NOMO-1 treated with DMSO at 0.1 percent for 48 hours (cell line): ENCODE measurements at regions not wholly inside any gene's neighbourhood (a gene's known extent, or its start where the extent isn't known, plus 50 kb on each side); places are given as distances from the start of the nearest gene placed in this dataset.

Source experiments
- DNase-seq: peaks from one replicate; lab custom pipeline; 2025; ENCODE audit not compliant: unreplicated experiment; lab: John Stamatoyannopoulos, UW

DNA sequence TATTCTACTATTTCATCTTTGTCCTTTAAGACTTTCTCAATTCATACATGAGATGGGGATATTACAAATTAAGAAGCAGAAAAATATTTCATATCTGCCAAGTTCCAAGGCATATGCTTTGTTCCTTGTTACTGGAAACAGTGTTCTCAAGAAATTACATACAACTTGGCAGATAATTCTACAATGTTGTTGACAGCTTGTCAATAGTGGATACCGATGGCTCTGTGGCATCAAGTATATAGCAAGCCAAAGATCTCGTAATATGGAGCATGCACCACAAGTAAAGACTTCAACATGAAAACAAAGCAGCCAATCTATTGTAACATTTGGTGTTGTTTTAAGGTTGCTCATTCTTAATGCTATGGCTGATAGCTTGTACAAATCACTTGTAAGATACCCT, 598.2 kb upstream of the KLHL29 start:
- DNase-seq = no peak

- DNase-seq = no peak
Measured at GRCh38 chr2:22787745-22788144, 597.2 kb upstream of the KLHL29 start.

DNA sequence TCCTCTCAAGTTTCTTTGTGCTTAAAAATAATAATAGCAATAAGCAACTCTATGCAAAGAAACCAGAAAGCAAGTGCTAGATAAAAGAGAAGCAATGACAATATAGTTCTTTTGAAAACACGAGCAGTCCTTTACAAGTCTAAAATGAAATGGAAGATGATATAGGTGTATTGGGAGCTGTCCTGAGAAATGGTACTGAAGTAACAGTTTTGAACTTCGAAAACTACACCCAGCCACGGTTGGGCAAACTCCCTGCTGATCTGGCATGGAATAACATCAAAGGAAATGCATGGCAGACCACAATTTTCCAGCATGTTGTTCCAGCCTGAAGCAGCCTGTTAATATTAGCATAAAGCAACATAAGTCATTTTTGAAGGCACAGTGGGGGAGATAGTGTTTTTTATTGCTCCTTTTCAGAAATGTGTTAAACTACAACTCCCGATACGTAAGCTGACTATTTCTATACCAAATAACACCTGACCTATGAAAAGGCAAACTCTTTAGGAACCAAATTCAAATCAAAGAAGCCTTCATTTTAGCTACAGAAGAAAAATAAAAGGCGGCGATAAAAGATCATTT, 596.1 kb upstream of the KLHL29 start:
- DNase-seq = no peak

- no peak for DNase-seq
Measured at GRCh38 chr2:22795287-22795866, 589.6 kb upstream of the KLHL29 start.

DNA sequence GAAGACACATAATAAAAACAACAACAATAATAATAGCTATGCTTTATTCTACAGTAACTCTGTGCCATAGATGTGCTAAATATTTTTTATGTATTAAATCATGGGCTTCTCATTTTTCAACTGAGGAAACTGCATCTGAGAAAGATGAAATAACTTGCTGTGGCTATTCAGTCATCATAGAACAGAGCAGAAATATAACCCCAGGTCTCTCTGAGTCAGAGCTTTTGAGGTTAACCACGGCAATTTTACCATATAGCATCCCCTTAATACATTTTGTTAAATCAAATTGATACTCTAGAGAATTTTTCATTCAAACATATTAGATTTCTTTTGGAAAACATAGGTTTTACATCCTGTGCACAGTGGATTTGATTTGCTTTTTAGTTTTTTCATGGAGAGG, 586.6 kb upstream of the KLHL29 start:
- DNase-seq = no peak

- DNase-seq = no peak
Measured at GRCh38 chr2:22800412-22800811, 584.6 kb upstream of the KLHL29 start.

DNA sequence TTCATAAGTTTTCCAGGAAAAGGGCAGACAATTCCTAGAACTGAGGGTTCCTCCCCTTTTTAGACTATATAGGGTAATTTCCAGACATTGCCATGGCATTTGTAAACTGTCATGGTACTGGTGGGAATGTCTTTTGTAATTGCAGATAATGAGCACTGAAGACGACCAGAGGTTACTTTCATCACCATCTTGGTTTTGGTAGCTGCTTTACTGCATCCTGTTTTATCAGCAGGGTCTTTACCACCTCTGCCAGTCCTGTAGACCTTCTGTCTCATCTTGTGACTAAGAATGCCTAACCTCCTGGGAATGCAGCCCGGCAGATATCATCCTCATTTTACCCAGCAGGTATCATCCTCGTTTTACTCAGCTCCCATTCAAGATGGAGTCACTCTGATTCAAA, 583.9 kb upstream of the KLHL29 start:
- no peak for DNase-seq

DNA sequence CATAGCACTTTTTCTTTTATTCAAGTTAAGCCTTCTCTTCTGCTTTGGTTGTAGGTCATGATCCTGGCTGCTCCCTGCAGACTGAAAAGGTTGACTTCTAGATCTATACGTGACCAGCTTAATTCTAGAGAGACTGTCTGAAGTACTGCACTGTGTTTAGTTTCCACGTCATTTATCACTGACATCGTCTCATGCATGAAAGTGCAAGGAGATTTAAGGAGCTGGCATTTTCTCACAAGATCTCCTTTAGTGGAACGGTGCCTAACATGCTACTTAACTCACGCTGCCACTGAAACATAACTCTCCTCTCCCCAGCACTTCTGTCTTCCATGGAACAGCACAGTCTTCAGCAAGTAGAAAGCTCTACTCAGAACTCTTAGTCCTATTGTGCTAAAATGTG, 583.0 kb upstream of the KLHL29 start:
- no peak for DNase-seq

GRCh38 chr2:22807872-22808271, 577.1 kb upstream of the KLHL29 start:
- DNase-seq = no peak

GRCh38 chr2:22810602-22811001, 574.4 kb upstream of the KLHL29 start:
- DNase-seq = no peak

DNA sequence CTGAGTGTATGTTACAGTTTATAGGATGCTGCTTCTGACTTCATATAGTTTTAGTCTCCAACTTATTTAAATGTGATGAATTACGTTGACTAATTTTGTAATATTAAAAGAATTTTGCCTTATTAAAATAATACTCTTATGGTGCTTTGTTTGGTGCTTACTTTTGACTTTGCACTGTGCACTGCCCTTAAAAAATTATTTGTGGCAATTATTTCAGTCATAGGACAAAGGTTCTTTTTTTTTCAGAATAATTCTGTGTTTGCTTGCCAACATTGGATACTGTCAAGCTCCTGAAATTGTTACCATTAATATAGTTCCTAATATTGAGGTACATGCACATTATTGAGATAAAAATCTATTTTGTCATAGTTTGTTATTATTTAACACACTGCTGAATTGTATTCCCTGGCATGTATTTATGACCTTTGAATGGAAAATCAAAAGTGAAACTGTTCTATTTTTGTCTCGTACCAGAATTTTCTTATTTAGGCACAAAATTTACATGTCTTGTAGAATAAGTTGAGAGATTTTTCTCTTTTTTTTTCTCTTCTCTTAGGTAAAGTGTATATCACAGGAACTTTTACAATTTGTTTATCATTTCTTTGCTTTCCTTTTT, 572.8 kb upstream of the KLHL29 start:
- DNase-seq = no peak

GRCh38 chr2:22817197-22817596, 567.8 kb upstream of the KLHL29 start:
- DNase-seq = no peak

GRCh38 chr2:22821458-22821857, 563.5 kb upstream of the KLHL29 start:
- no peak for DNase-seq

DNA sequence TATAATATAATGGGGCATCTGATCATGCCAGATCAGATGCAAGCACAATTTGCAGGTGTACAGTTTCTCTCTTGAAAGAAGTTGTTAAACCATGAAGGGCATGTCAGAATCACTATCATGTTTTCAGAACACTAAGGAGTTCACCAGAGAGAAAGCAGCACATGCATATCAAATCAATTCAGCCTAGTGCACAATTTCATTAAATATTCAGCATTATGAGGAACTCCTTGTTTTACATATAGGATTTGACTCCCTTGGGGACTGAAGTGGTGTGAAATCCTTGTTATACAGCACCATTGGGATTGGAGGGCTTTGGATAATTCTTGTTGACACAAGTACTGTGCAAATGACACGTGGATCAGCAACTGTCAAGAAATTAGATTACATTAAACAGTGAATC, 562.1 kb upstream of the KLHL29 start:
- no peak for DNase-seq

GRCh38 chr2:22824618-22825017, 560.4 kb upstream of the KLHL29 start:
- DNase-seq = no peak

DNA sequence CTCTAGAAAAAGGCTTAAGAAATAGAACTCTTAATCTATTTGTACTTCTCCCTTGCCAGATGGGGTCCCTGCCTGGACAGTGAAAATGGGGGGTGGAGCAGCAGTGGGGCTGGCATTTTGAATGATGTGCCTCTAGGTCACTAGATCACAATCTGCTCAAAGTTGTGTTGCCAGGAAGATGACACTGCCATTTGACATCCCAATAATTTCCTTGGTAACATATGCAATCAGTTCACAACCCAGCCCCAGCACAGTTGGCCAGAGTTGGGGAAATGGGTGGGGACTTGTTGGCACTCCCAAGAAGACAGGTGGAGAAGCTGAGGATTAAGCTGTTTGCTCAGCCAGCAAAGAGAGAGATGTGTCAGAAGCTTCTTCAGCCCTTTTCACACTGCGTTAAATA, 558.3 kb upstream of the KLHL29 start:
- no peak for DNase-seq

DNA sequence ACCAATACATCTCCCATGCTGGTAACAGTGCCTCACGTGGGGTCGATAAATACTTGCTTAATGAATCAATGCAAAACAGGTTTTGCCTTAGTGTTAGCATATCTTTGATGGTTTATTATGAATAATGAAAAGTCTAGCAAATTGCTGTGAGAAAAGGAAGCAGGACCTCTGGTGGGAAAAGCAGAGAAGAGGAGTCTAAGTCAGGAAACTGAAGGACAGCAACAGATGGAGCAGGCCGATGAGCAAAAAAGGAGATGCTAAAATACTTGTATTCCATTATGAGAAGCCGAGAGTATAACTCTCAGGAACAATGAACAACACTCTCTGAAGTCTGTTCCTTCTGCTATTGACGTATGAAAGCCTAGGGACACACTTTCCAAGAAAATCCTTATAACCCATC, 555.2 kb upstream of the KLHL29 start:
- no peak for DNase-seq

- DNase-seq = no peak
Measured at GRCh38 chr2:22832196-22832595, 552.8 kb upstream of the KLHL29 start.

GRCh38 chr2:22838461-22838860, 546.5 kb upstream of the KLHL29 start:
- DNase-seq = no peak

- no peak for DNase-seq
Measured at GRCh38 chr2:22842205-22842869, 542.6 kb upstream of the KLHL29 start.

DNA sequence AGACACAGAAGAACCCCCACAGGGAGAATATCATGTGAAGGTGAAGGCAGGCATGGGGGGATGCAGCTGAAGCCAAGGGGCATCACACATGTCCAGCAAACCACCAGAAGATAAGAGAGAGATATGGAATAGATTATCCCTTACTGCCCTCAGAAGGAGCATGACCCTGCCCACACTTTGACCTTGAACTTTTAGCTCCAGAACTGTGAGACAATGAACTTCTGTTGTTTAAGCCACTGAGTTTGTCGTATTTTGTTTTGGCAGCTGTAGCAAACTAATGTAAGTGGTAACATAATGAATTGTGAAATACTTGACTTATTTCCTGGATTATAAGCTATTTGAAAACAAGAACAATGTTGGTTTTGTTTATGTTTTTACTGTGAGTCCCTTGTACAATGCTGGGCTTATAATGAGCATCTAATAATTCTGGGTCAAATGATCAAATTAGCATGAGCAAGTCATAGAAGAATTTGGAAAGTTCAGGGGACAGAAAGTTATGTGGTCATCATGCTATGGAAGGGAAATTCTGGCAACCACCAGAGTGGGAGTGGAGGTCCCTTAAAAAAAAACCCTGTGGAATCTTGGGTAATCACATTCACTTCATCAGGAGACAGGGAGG, 541.0 kb upstream of the KLHL29 start:
- DNase-seq = no peak

DNA sequence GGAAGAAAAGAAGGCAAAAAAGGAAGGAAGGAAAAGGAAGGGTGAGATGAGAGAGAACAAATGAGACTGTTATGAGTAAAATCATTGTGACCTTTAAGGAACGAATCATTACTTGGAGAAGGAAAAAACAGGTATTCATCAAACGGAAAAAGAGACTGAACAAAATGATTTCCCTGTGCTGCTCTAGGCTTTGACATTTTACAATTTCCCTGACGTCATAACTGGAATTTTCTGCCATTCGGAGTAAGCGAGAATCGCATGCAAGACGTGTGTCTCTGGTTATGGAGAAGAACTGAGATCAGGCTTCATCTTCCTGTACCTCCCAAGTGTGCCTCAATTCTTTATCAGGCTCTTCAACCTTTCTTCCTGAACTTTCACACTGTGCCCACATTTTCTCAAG, 534.7 kb upstream of the KLHL29 start:
- DNase-seq = no peak
